ENCODE measurements at regions not wholly inside any gene's neighbourhood (a gene's known extent, or its start where the extent isn't known, plus 50 kb on each side); places are given as distances from the start of the nearest gene placed in this dataset.

- POLR2A ChIA-PET, result no interaction called here
- no peak for TF ChIP-seq CTCF (IDR thresholded peaks at IDR 0.05; ENCODE audit: insufficient read depth, low read depth, low read length)
- Histone ChIP-seq H3K36me3 (ENCODE audit: control insufficient read depth, insufficient read depth, low read length) (no peaks in the 10 kb centered on the region), H3K4me3 (ENCODE audit: low read depth, low read length) (no peak overlapping the region), H3K27me3 (ENCODE audit: control insufficient read depth, insufficient read depth, low read length) (no peaks in the 10 kb centered on the region)
- no peak for DNase-seq (ENCODE audit: low read depth)
- CTCF ChIA-PET, result no interaction called here
Measured at GRCh38 chr12:94790825-94791224, 140.5 kb upstream of the TMCC3 start.

- H3K36me3 ChIP-seq (ENCODE audit: control insufficient read depth, insufficient read depth, low read length), result no peaks in the 10 kb centered on the region
- ChIA-PET POLR2A (no interaction called here), CTCF (no interaction called here)
- no peak for TF ChIP-seq CTCF (IDR thresholded peaks at IDR 0.05; ENCODE audit: insufficient read depth, low read depth, low read length)
- H3K4me3 ChIP-seq (ENCODE audit: low read depth, low read length), result no peak overlapping the region
- no peaks in the 10 kb centered on the region for H3K27me3 ChIP-seq (ENCODE audit: control insufficient read depth, insufficient read depth, low read length)
- no peak for DNase-seq (ENCODE audit: low read depth)
Measured at GRCh38 chr12:94790370-94790769, 140.0 kb upstream of the TMCC3 start.

- no peaks in the 10 kb centered on the region for H3K36me3 ChIP-seq (ENCODE audit: control insufficient read depth, insufficient read depth, low read length)
- ChIA-PET CTCF (no interaction called here), POLR2A (no interaction called here)
- no peaks in the 10 kb centered on the region for H3K27me3 ChIP-seq (ENCODE audit: control insufficient read depth, insufficient read depth, low read length)
- no peak for TF ChIP-seq CTCF (IDR thresholded peaks at IDR 0.05; ENCODE audit: insufficient read depth, low read depth, low read length)
- H3K4me3 ChIP-seq (ENCODE audit: low read depth, low read length), result no peak overlapping the region
- no peak for DNase-seq (ENCODE audit: low read depth)
Measured at GRCh38 chr12:94789510-94790225, 139.3 kb upstream of the TMCC3 start.

GRCh38 chr12:94788298-94788697 lies 137.9 kb upstream of the TMCC3 start:
- CTCF ChIA-PET, result no interaction called here
- no peak for TF ChIP-seq CTCF (IDR thresholded peaks at IDR 0.05; ENCODE audit: insufficient read depth, low read depth, low read length)
- H3K27me3 ChIP-seq (ENCODE audit: control insufficient read depth, insufficient read depth, low read length), result no peaks in the 10 kb centered on the region
- POLR2A ChIA-PET, result no interaction called here
- no peak overlapping the region for H3K4me3 ChIP-seq (ENCODE audit: low read depth, low read length)
- no peaks in the 10 kb centered on the region for H3K36me3 ChIP-seq (ENCODE audit: control insufficient read depth, insufficient read depth, low read length)
- DNase-seq (ENCODE audit: low read depth), result no peak

GRCh38 chr12:94786906-94787305 lies 136.5 kb upstream of the TMCC3 start:
- DNase-seq (ENCODE audit: low read depth), result no peak
- CTCF ChIA-PET, result no interaction called here
- Histone ChIP-seq H3K4me3 (ENCODE audit: low read depth, low read length) (no peak overlapping the region), H3K36me3 (ENCODE audit: control insufficient read depth, insufficient read depth, low read length) (no peaks in the 10 kb centered on the region), H3K27me3 (ENCODE audit: control insufficient read depth, insufficient read depth, low read length) (no peaks in the 10 kb centered on the region)
- POLR2A ChIA-PET, result no interaction called here
- no peak for TF ChIP-seq CTCF (IDR thresholded peaks at IDR 0.05; ENCODE audit: insufficient read depth, low read depth, low read length)

Measured in BJ (cell line).